GM12878 (cell line): ENCODE measurements at regions not wholly inside any gene's neighbourhood (a gene's known extent, or its start where the extent isn't known, plus 50 kb on each side); places are given as distances from the start of the nearest gene placed in this dataset.
A peak's percentile ranks its signal among the peaks of the same experiment; 100 is the strongest.

Source experiments
- ATAC-seq: fragments of 200-7000 bp; cut with Tn5 transposase; 3 replicates; pipeline ENCODE4 v1.9.1; 2020; ENCODE audit warnings: mild to moderate bottlenecking, moderate library complexity
- BruUV-seq: library from RNA; stranded (reverse); fragments of 400-500 nt; replicated peaks from 2 replicates; lab custom pipeline; 2021; lab: Mats Ljungman, UMichigan
- CTCF ChIA-PET: fragments of 300-600 bp; sonication (Branson Sonifier 250); formaldehyde crosslinking; extraction: SDS; loops from one replicate; lab custom pipeline; 2021; ENCODE audit warnings: inconsistent platforms; lab: Yijun Ruan, JAX
- POLR2A ChIA-PET: fragments of 350-600 bp; formaldehyde crosslinking; extraction: SDS; loops from one replicate; lab custom pipeline; 2021; ENCODE audit warnings: inconsistent platforms; lab: Charles Lee
- RAD21 ChIA-PET: fragments of 300-600 bp; sonication (Branson Sonifier 250); formaldehyde crosslinking; loops from one replicate; lab custom pipeline; 2023; ENCODE audit warnings: antibody characterized with exemption; ENCODE audit not compliant: unreplicated experiment; lab: Charles Lee
- SMC1A ChIA-PET: fragments of 300-600 bp; sonication (Branson Sonifier 250); formaldehyde crosslinking; loops from one replicate; lab custom pipeline; 2023; ENCODE audit not compliant: unreplicated experiment, uncharacterized antibody; lab: Charles Lee
- DNase-seq: peaks from one replicate; pipeline ENCODE4 v3.0.0-alpha.2; 2011; ENCODE audit warnings: low read depth, low spot score
- FAIRE-seq: peaks from 3 replicates; lab custom pipeline; 2011; peaks lifted over from hg19 to GRCh38; lab: Jason Lieb, UNC
- H2AFZ ChIP-seq: 2 replicates; pipeline ENCODE4 v1.6.0; 2011; ENCODE audit warnings: low read depth, low read length, control low read depth; ENCODE audit not compliant: control insufficient read depth
- H3K27ac ChIP-seq: 2 replicates; pipeline ENCODE4 v1.5.1; 2011; ENCODE audit warnings: control low read depth; ENCODE audit not compliant: control insufficient read depth, insufficient read depth
- H3K27me3 ChIP-seq, 2 experiments: replicated peaks in 1 of 2; 2 replicates each; pipeline versions ENCODE4 v1.6.0 to v1.6.1; 2011; ENCODE audit warnings: low read length in 1 of 2; ENCODE audit not compliant: control insufficient read depth in 2 of 2, insufficient read depth in 2 of 2
- H3K36me3 ChIP-seq, 2 experiments: 2 replicates each; pipeline ENCODE4 v1.5.1; 2011; ENCODE audit warnings: low read length in 1 of 2; ENCODE audit not compliant: control insufficient read depth in 2 of 2, insufficient read depth in 2 of 2
- H3K4me1 ChIP-seq: 2 replicates; pipeline ENCODE4 v1.6.1; 2011; ENCODE audit warnings: mild to moderate bottlenecking, low read length, moderate library complexity, mixed read lengths; ENCODE audit not compliant: control insufficient read depth, insufficient read depth
- H3K4me2 ChIP-seq: 2 replicates; pipeline ENCODE4 v1.6.0; 2011; ENCODE audit warnings: control low read depth; ENCODE audit not compliant: control insufficient read depth, insufficient read depth
- H3K4me3 ChIP-seq: fragments of 200-600 bp; sonication (generic); 2 replicates; pipeline ENCODE4 v1.5.1; 2016
- H3K79me2 ChIP-seq: 2 replicates; pipeline ENCODE4 v1.6.0; 2011; ENCODE audit warnings: low read length; ENCODE audit not compliant: control insufficient read depth, insufficient read depth
- H3K9ac ChIP-seq: 2 replicates; pipeline ENCODE4 v1.8.0; 2011; ENCODE audit warnings: low read length, control low read depth, mixed read lengths; ENCODE audit not compliant: control insufficient read depth, insufficient read depth
- H3K9me3 ChIP-seq: replicated peaks from 3 replicates; pipeline ENCODE4 v1.5.1; 2011; ENCODE audit warnings: mild to moderate bottlenecking, low read length; ENCODE audit not compliant: control insufficient read depth, insufficient read depth
- H4K20me1 ChIP-seq: 2 replicates; pipeline ENCODE4 v1.6.0; 2011; ENCODE audit not compliant: control insufficient read depth, insufficient read depth
- BCL3 ChIP-seq: IDR thresholded peaks from 2 replicates; pipeline ENCODE4 v1.6.1; 2011; ENCODE audit warnings: borderline replicate concordance, low read depth, mild to moderate bottlenecking, moderate library complexity, low read length; ENCODE audit not compliant: insufficient read depth, poor library complexity, severe bottlenecking
- BRCA1 ChIP-seq: IDR thresholded peaks from 2 replicates; pipeline ENCODE4 v1.6.1; 2011; ENCODE audit warnings: low read depth, low read length, improper control_type of control experiment
- CBX5 ChIP-seq: sonication (generic); IDR thresholded peaks from 2 replicates; pipeline ENCODE4 v1.6.1; 2016; ENCODE audit warnings: low read depth, moderate library complexity, mild to moderate bottlenecking, inconsistent platforms
- CEBPB ChIP-seq, 2 experiments: fragments of 150-350 bp in 1 of 2; IDR thresholded peaks; 2 replicates each; pipeline ENCODE4 v1.6.1; 2012 to 2014; ENCODE audit warnings: low read depth in 2 of 2, low read length in 2 of 2, borderline replicate concordance in 1 of 2, inconsistent platforms in 1 of 2
- CTCF ChIP-seq, 3 experiments: IDR thresholded peaks in 2 of 3; conservative IDR thresholded peaks in 1 of 3; 2 replicates each; pipeline ENCODE4 v1.5.1; 2011; ENCODE audit warnings: low read depth in 3 of 3, low read length in 3 of 3, mild to moderate bottlenecking in 3 of 3, control low read depth in 2 of 3, moderate library complexity in 2 of 3, inconsistent platforms in 1 of 3, mixed read lengths in 1 of 3; ENCODE audit not compliant: control insufficient read depth in 2 of 3, insufficient read depth in 1 of 3; ENCODE audit errors: extremely low read depth in 1 of 3
- ESRRA ChIP-seq: IDR thresholded peaks from 2 replicates; pipeline ENCODE4 v1.6.1; 2012; ENCODE audit warnings: mild to moderate bottlenecking, low read length, improper control_type of control experiment
- KDM1A ChIP-seq: fragments of 200-600 bp; sonication (generic); IDR thresholded peaks from 2 replicates; pipeline ENCODE4 v1.6.1; 2016; ENCODE audit warnings: borderline replicate concordance
- MTA2 ChIP-seq: fragments of 450-650 bp; IDR thresholded peaks from 2 replicates; pipeline ENCODE4 v1.6.1; 2016; ENCODE audit warnings: low read depth, mild to moderate bottlenecking, moderate library complexity
- MYB ChIP-seq: fragments of 150-350 bp; IDR thresholded peaks from 2 replicates; pipeline ENCODE4 v1.6.1; 2014; ENCODE audit warnings: mild to moderate bottlenecking, low read depth, low read length, borderline replicate concordance
- NBN ChIP-seq: fragments of 450-650 bp; IDR thresholded peaks from 2 replicates; pipeline ENCODE4 v1.6.1; 2016
- PRDM15 ChIP-seq: fragments of 450-650 bp; formaldehyde crosslinking; IDR thresholded peaks from 2 replicates; pipeline ENCODE4 v1.4.0; 2020; ENCODE audit warnings: mild to moderate bottlenecking, moderate library complexity
- RAD21 ChIP-seq: IDR thresholded peaks from 2 replicates; pipeline ENCODE4 v1.6.1; 2011; ENCODE audit warnings: mild to moderate bottlenecking, low read depth, low read length, moderate library complexity; ENCODE audit not compliant: insufficient read depth
- SMC3 ChIP-seq: IDR thresholded peaks from 2 replicates; pipeline ENCODE4 v1.6.1; 2011; ENCODE audit warnings: low read length, improper control_type of control experiment, borderline replicate concordance
- WGBS: methylation state at CpG from one replicate; pipeline ENCODE4 v1.1.6; 2016; ENCODE audit warnings: low lambda C conversion rate; ENCODE audit not compliant: insufficient replicate concordance, insufficient coverage; ENCODE audit errors: missing lambda C conversion rate; 5-methylcytosine and 5-hydroxymethylcytosine counted together
- in situ Hi-C: fragments of 300-500 bp; cut with MboI; formaldehyde crosslinking; loops from 9 replicates; pipeline ENCODE4 v1.14.3; 2018; ENCODE audit warnings: mixed read lengths
- intact Hi-C: fragments of 100-400 bp; cut with micrococcal nuclease; formaldehyde crosslinking; loops from one replicate; pipeline ENCODE4 v1.14.2; 2022; ENCODE audit not compliant: unreplicated experiment

DNA sequence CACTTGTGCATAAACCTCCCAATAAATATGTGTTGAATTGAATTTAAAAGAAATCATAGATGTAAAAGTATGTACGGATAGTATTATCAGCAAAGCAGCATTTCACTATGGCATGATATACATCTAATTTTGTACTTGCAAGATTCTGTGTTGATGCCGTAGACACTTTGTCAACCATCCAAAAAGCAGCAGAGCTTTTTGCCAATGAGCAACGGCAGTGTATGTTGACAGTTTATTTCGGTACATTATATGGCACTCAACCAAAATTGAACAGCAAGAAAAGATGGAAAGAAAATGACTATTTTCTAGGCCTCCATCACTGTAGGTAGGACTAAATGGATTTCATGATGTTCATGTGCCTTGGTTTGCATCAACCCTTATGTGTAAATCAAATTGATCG lies 543.7 kb downstream of the DACH1 start (continued):
- TF ChIP-seq PRDM15 (CRISPR knock-in tag) (no peak), ESRRA (no peak), BRCA1 (no peak), MYB (no peak), NBN (no peak), MTA2 (no peak), CBX5 (no peak), BCL3 (no peak)

GRCh38 chr13:71320452-71320851 lies 546.6 kb downstream of the DACH1 start:
- ChIA-PET SMC1A (interaction anchor here (1.0 kb wide), 1 partner anchor 45 kb away, joined by 3 read pairs; no protein-coding TSS in a partner anchor), RAD21 (no interaction called here), POLR2A (no interaction called here), CTCF (interaction anchor here (1.0 to 1.8 kb wide), 2 partner anchors 11 to 29 kb away, joined by 3 to 7 read pairs; no protein-coding TSS in a partner anchor)
- Histone ChIP-seq H4K20me1 (no peaks in the 10 kb centered on the region), H3K36me3 (no peaks in the 10 kb centered on the region), H3K27ac (no peak overlapping the region), H3K4me3 (no peak overlapping the region), H3K79me2 (no peaks in the 10 kb centered on the region), H3K9ac (no peak overlapping the region), H2AFZ (no peak overlapping the region), H3K9me3 (no peaks in the 10 kb centered on the region), H3K4me2 (no peak overlapping the region), H3K4me1 (no peaks in the 10 kb centered on the region), H3K27me3 (no peaks in the 10 kb centered on the region)
- DNase-seq (no peak), ATAC-seq (peak; percentile 81), FAIRE-seq (peak; percentile 57)
- in situ Hi-C loops: no loop called here
- no TSS peak for BruUV-seq
- WGBS: 0% methylated on average over 1 of the region's 1 CpG
- peak; percentile 35; the same call in 1 of the 2 replicates for TF ChIP-seq SMC3
- peak; percentile 55 to 64 (median 59) for TF ChIP-seq CTCF (IDR thresholded peaks at IDR 0.05 in 2 of 3, conservative IDR thresholded peaks at IDR 0.05 in 1 of 3; ENCODE audit: control insufficient read depth in 2 of 3, extremely low read depth in 1 of 3, insufficient read depth in 1 of 3, low read depth in 3 of 3, low read length in 3 of 3)
- TF ChIP-seq KDM1A: no peak
- peak; percentile 74 for TF ChIP-seq RAD21
- TF ChIP-seq CEBPB (IDR thresholded peaks at IDR 0.05; ENCODE audit: borderline replicate concordance in 1 of 2, low read depth in 2 of 2, low read length in 2 of 2): no peak
- intact Hi-C loops: loop anchor here (1.0 to 10.0 kb wide), 2 partner anchors 157 to 554 kb away; no protein-coding TSS in a partner anchor
